HG02610 (cell line): ENCODE measurements at regions not wholly inside any gene's neighbourhood (a gene's known extent, or its start where the extent isn't known, plus 50 kb on each side); places are given as distances from the start of the nearest gene placed in this dataset.
"Not testable (repeated sequence)": the region's sequence is repeated elsewhere in the genome, so short reads cannot be mapped to it uniquely, and the experiment has no call there.

Experiments
- ATAC-seq: cut with Tn5 transposase; IDR thresholded peaks from one replicate; pipeline ENCODE4 v1.9.1; 2021; ENCODE audit warnings: mild to moderate bottlenecking, moderate library complexity; ENCODE audit not compliant: unreplicated experiment

DNA sequence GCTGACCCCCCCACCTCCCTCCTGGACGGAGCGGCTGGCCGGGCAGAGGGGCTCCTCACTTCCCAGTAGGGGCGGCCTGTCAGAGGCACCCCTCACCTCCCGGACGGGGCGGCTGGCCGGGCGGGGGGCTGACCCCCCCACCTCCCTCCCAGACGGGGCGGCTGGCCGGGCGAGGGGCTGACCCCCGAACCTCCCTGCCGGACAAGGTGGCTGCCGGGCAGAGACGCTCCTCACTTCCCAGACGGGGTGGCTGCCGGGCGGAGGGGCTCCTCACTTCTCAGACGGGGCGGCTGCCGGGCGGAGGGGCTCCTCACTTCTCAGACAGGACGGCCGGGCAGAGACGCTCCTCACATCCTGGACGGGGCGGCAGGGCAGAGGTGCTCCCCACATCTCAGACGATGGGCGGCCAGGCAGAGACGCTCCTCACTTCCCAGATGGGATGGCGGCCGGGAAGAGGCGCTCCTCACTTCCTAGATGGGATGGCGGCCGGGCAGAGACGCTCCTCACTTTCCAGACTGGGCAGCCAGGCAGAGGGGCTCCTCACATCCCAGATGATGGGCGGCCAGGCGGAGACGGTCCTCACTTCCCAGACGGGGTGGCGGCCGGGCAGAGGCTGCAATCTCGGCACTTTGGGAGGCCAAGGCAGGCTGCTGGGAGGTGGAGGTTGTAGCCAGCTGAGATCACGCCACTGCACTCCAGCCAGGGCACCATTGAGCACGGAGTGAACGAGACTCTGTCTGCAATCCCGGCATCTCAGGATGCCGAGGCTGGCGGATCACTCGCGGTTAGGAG is 66.2 kb upstream of the PAPPA2 start:
- ATAC-seq = not testable (repeated sequence)

DNA sequence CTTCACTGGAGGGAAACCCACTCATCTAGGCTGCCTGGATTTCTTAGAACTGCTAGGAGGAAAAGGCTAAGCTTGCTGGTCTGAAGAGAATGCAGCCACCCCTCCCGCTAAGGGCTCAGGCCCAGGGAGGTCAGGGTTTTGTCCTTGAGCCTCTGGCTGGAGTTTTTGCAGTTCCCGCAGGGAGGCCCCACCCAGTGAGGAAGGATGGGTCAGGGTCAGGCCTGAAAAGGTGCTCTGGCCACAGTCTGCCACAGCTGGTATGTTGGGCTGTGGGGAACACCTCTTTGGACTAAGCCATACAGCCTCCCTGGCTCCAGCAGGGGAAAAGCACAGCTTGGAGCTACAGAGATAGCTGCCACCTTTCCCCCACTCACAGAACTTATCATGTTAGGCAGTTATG is 71.4 kb upstream of the PAPPA2 start:
- ATAC-seq = no peak

- ATAC-seq = no peak
Observed at GRCh38 chr1:176384841-176385240, 78.1 kb upstream of the PAPPA2 start.

DNA sequence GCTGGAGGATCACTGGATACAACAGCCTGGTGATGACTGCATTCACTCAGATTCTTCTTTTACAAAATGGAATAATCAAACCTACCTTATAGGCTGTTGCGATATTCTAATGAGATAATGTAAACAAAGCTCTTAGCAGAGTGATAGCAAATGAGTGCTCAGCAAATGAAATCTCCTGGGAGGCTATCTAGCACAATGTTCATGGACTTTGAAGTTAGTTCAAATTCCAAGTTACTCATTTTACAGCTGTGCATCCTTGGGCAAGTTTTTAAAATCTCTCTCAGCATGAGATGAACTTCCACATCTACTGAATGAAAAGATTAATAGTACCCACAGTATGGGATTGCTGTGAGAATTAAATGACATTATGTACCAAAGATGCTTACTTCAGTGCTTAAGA is 80.8 kb upstream of the PAPPA2 start:
- ATAC-seq = no peak

DNA sequence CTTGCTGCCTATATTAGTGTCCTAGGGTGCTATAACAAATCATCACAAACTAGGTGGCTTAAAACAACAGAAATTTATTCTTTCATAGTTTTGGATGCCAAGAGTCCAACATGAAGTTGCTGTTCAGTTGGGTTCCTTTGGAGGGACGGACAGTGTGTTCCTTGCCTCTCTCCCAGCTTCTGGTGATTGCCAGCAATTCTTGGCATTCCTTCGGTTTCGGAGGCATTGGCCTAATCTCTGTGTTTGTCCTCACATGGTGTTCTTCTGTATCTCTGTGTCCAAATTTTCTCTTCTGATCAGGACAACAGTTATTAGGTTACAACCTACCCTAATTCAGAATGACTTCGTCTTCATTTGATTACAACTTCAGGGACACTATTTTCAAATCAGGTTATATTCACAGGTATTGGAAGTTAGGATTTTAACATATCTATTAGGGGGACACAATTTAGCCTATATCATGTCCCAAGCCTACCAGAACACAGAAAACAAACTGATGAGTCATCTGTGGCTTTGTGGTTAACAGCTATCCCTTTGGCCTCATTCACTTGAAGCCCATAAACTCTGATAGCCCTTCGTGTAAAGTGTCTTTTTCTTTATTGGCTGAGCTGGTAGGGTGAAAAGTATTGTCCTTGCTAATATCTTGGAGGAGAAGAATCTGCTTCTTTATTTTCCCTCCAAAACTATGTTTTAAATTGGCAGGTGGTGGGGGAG is 83.2 kb upstream of the PAPPA2 start:
- no peak for ATAC-seq

GRCh38 chr1:176374967-176375569 is 87.9 kb upstream of the PAPPA2 start:
- peak; percentile 79 for ATAC-seq

GRCh38 chr1:176364236-176364905 is 98.6 kb upstream of the PAPPA2 start:
- no peak for ATAC-seq

DNA sequence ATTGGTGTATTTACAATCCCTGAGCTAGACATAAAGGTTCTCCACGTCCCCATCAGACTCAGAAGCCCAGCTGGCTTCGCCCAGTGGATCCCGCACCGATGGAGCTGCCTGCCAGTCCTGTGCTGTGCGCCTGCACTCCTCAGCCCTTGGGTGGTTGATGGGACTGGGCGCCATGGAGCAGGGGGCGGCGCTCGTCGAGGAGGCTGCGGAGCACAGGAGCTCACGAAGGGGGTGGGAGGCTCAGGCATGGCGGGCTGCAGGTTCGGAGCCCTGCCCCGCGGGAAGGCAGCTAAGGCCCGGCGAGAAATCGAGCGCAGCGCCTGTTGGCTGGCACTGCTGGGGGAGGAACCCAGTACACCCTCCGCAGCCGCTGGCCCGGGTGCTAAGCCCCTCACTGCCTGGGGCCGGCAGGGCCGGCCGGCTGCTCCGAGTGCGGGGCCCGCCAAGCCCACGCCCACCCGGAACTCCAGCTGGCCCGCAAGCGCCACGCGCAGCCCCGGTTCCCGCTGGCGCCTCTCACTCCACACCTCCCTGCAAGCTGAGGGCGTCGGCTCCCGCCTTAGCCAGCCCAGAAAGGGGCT is 113.8 kb upstream of the PAPPA2 start:
- not testable (repeated sequence) for ATAC-seq

DNA sequence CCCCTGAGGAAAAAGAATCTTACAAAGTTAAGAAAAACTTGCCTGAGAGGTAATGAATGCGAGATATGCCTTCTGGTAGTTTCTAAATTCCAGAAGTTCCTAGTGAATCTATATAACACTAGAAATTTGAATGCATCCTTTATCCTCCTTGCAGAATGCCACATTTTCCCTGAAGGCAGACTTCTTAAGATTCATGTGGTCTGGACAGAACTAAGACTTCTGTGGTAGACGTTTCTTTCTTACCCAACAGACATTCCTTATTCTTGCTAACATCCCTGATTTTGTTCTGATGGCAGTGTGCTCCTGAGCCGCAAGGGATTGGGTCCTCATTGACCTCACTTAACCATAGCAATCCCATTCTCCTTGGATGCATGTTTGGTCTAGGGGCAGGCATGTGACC is 121.3 kb upstream of the PAPPA2 start:
- no peak for ATAC-seq

DNA sequence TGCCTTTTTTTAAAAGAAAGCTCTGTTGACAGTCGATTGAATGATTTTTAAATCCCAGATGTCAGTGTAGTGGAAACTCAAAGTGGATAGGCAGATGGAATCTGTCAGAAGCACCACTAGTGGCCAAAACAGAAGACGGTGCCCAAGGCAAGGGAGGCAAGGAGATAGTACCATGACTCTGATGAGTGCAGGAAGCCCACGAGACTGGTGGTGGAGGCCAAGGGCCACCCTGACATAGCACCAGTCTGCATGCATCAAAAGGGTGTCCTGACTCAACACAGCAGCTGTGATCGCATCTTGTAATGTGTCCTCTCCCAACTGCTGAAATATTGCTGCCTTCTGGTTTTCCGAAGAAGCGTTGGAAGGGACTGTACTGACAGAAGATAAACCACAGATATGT is 124.1 kb upstream of the PAPPA2 start:
- no peak for ATAC-seq

DNA sequence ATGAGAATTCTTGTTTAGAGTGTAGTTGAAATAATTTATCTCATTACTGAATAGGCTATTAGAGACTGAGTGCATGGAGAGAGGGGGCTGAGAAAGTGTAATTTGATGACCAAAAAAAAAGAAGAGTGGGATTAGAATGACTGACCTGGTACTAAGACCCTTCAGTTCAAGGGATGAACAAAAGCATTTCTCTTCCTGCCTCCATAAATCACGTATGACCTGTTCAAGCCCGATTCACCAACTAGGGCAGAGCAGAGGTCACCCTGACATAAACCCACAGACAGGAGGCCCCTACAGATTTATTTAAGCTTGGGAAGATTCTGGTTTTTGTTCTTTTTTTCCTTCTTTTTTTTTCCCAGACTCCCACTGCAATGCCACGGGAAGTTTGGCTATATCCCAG is 123.7 kb upstream of the COP1 start:
- ATAC-seq = no peak

- no peak for ATAC-seq
Observed at GRCh38 chr1:176325664-176326063, 118.6 kb upstream of the COP1 start.

GRCh38 chr1:176323472-176323871 is 116.4 kb upstream of the COP1 start:
- no peak for ATAC-seq

DNA sequence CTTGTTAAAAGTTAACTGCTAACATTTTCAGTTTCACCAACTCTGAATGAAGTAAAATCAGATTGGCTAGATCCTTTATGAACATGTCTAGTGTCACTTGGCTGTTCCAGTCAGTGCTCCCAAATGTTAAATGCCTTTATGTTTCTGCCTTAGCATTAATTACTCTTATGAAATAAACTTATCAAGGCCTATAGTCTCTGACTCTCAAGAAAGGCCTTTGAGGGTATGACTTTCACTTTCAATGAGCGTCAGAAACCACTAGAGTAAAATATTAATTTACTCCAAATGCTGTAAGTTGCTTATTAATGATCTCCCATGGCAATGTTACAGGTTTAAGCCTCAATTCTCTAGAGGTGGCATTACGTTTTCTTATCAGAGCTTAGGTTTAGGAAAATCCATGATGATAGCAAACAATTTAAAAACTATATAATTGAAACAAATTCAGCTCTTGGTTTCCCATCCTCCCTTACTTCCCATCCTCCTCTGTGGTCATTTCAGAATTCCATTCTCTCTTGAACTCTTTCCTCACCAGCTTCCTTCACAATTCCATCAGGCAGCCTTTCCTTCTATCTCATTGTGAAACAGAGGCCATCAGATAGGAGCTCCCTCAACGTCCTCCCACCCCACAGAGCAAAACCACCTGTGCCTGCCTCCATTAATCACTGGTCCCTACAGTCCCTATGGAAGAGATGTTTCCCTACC is 108.6 kb upstream of the COP1 start:
- ATAC-seq = no peak

GRCh38 chr1:176296602-176297001 is 89.5 kb upstream of the COP1 start:
- ATAC-seq = not testable (repeated sequence)

DNA sequence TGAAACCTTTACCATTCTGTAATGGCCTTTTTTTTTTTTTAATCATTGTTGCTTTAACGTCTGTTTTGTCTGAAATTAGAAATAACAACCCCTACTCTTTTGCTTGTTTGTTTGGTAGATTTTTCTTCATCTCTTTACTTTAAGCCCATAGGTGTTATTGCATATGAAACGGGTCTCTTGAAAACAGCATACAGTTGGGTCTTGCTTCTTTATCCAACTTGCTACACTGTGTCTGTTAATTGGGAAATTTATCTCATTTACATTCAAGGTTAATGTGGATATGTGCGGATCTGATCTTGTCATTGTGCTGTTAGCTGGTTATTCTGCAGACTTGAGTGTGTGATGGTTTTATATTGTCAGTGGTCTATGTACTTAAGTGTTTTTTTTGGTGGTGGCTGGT is 78.9 kb upstream of the COP1 start:
- ATAC-seq = no peak

- ATAC-seq = no peak
Observed at GRCh38 chr1:176271572-176271971, 64.5 kb upstream of the COP1 start.
